ENCODE measurements at regions not wholly inside any gene's neighbourhood (a gene's known extent, or its start where the extent isn't known, plus 50 kb on each side); places are given as distances from the start of the nearest gene placed in this dataset.

DNA sequence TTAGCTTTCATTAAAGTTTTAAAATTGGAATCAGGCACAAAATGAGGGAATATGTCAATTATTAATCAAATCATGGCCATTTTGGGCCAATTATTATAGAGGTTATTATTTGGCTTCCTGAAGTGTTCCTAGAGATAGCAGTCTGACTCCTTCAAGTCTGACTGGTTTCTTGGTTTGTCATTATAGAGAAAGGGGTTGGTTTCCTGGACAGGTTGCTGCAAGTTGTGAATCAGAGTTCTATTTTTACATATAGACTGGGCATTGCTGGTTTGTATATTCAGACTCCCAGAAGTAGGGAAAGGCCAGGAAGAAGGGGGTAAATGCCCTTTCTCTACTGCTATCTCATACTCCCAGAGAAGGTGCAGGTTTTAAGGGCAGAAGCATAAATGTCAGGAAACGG is 121.4 kb upstream of the CEP162 start:
- TF ChIP-seq, protein P1, sequence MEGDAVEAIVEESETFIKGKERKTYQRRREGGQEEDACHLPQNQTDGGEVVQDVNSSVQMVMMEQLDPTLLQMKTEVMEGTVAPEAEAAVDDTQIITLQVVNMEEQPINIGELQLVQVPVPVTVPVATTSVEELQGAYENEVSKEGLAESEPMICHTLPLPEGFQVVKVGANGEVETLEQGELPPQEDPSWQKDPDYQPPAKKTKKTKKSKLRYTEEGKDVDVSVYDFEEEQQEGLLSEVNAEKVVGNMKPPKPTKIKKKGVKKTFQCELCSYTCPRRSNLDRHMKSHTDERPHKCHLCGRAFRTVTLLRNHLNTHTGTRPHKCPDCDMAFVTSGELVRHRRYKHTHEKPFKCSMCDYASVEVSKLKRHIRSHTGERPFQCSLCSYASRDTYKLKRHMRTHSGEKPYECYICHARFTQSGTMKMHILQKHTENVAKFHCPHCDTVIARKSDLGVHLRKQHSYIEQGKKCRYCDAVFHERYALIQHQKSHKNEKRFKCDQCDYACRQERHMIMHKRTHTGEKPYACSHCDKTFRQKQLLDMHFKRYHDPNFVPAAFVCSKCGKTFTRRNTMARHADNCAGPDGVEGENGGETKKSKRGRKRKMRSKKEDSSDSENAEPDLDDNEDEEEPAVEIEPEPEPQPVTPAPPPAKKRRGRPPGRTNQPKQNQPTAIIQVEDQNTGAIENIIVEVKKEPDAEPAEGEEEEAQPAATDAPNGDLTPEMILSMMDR (conservative IDR thresholded peaks at IDR 0.05), result no peak
- Mint-ChIP-seq H3K27ac (no peak overlapping the region), H3K4me3 (no peak overlapping the region), H3K4me1 (ENCODE audit: unreplicated experiment) (peaks cover 6% of the 10 kb centered on the region), H3K27me3 (no peaks in the 10 kb centered on the region), H3K9me3 (no peaks in the 10 kb centered on the region), H3K36me3 (no peaks in the 10 kb centered on the region)
- DNase-seq (ENCODE audit: extremely low spot score, unreplicated experiment), result no peak

DNA sequence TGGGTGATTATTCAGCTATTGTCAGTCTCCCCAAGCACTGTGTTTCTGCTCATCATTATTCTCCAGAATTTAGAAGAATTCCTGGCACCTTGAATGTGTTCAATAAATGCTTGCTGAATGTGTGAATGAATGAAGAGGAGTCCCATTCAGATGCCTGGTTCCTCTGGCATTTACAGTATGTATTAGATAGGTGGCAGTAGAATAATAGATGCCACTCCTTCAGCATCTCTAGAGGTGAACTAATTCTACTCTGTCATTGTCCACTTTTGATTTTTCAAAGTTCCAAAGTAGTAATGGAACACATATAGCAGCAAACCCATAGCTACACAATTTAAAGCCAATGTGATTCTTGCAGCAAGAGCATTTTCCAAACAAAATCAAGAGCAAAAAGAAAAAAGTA is 118.9 kb upstream of the CEP162 start:
- H3K27me3 Mint-ChIP-seq, result no peaks in the 10 kb centered on the region
- H3K9me3 Mint-ChIP-seq, result no peaks in the 10 kb centered on the region
- TF ChIP-seq, protein P1 (conservative IDR thresholded peaks at IDR 0.05), result no peak
- no peak for DNase-seq (ENCODE audit: extremely low spot score, unreplicated experiment)
- no peaks in the 10 kb centered on the region for H3K36me3 Mint-ChIP-seq
- peaks cover 4% of the 10 kb centered on the region for H3K4me1 Mint-ChIP-seq (ENCODE audit: unreplicated experiment)
- no peak overlapping the region for H3K4me3 Mint-ChIP-seq
- no peak overlapping the region for H3K27ac Mint-ChIP-seq

DNA sequence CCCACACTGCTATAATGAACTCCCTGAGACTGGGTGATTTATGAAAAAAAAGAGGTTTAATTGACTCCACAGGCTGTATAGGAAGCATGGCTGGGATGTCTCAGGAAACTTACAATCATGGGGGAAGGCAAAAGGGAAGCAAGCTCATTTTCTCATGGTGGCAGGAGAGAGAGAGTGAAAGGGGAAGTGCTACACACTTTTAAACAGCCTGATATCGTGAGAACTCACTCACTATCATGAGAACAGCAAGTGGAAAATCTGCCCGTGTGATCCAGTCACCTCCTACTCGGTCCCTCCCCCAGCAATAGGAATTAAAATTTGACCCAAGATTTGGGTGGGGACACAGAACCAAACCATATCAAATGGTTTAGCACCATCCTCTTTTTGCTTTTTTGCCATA is 116.6 kb upstream of the CEP162 start:
- DNase-seq (ENCODE audit: extremely low spot score, unreplicated experiment), result no peak
- H3K27me3 Mint-ChIP-seq, result no peaks in the 10 kb centered on the region
- no peaks in the 10 kb centered on the region for H3K9me3 Mint-ChIP-seq
- TF ChIP-seq, protein P1 (conservative IDR thresholded peaks at IDR 0.05), result no peak
- H3K27ac Mint-ChIP-seq, result no peak overlapping the region
- H3K4me1 Mint-ChIP-seq (ENCODE audit: unreplicated experiment), result no peaks in the 10 kb centered on the region
- H3K36me3 Mint-ChIP-seq, result no peaks in the 10 kb centered on the region
- no peak overlapping the region for H3K4me3 Mint-ChIP-seq

DNA sequence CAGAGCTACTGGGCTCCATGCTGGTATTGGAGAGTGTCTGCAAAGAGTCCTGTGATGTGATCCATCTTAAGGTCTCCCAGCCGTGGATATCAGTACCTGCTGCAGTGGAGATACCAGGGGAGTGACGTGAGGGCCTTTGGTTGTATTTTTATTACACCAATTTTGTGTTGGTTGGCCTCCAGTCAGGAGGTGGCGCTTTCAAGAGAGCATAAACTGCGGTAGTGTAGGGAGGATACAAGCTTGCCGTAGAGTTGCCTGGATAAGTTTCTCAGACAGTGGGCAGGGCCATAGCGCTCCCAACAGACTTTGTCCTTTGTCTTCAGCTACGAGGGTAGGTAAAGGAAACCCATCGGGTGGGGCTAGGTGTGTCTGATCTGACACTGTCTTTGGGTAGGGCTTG is 113.0 kb upstream of the CEP162 start:
- Mint-ChIP-seq H3K9me3 (peaks cover 5% of the 10 kb centered on the region), H3K27me3 (no peaks in the 10 kb centered on the region), H3K4me3 (no peak overlapping the region), H3K4me1 (ENCODE audit: unreplicated experiment) (no peaks in the 10 kb centered on the region), H3K27ac (no peak overlapping the region), H3K36me3 (no peaks in the 10 kb centered on the region)
- TF ChIP-seq, protein P1 (conservative IDR thresholded peaks at IDR 0.05), result no peak
- no peak for DNase-seq (ENCODE audit: extremely low spot score, unreplicated experiment)

DNA sequence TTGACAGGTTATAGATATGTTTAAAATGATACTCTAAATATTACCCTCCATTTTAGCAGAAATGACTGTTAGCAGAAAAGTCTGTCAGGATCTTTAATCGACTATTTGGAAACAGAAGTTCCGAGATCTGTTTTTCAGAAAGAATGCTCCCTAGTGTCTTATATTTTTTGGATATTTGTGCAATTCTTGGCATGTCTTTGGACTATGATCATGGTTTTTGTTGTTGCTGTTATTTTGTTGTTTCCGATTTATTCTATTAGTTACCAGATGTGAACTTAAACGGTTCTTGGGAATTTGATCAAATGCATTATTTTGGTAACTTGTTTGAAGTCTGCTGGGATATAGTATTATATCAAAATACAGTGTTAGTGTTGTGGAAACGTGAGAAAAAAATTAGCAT is 106.4 kb upstream of the CEP162 start:
- H3K27ac Mint-ChIP-seq, result no peak overlapping the region
- TF ChIP-seq, protein P1 (conservative IDR thresholded peaks at IDR 0.05), result no peak
- H3K9me3 Mint-ChIP-seq, result peaks cover 5% of the 10 kb centered on the region
- H3K4me3 Mint-ChIP-seq, result no peak overlapping the region
- no peaks in the 10 kb centered on the region for H3K36me3 Mint-ChIP-seq
- DNase-seq (ENCODE audit: extremely low spot score, unreplicated experiment), result no peak
- H3K27me3 Mint-ChIP-seq, result no peaks in the 10 kb centered on the region
- H3K4me1 Mint-ChIP-seq (ENCODE audit: unreplicated experiment), result no peaks in the 10 kb centered on the region

Data from type B pancreatic cell (in vitro differentiated cells).